GM19043 (cell line): ENCODE measurements at regions not wholly inside any gene's neighbourhood (a gene's known extent, or its start where the extent isn't known, plus 50 kb on each side); places are given as distances from the start of the nearest gene placed in this dataset.

Source experiments
- ATAC-seq: cut with Tn5 transposase; IDR thresholded peaks from one replicate; pipeline ENCODE4 v1.9.1; 2021; ENCODE audit warnings: low read depth; ENCODE audit not compliant: unreplicated experiment

- no peak for ATAC-seq
These were observed 1301.6 kb downstream of the UQCRFS1 start for GRCh38 chr19:27911122-27911898.

- no peak for ATAC-seq
These were observed 1303.1 kb downstream of the UQCRFS1 start for GRCh38 chr19:27909861-27910260.

GRCh38 chr19:27909185-27909840, 1303.6 kb downstream of the UQCRFS1 start:
- no peak for ATAC-seq

GRCh38 chr19:27906081-27906480, 1306.9 kb downstream of the UQCRFS1 start:
- ATAC-seq: no peak

- no peak for ATAC-seq
These were observed 1307.9 kb downstream of the UQCRFS1 start for GRCh38 chr19:27905074-27905473.

GRCh38 chr19:27901078-27901477, 1311.9 kb downstream of the UQCRFS1 start:
- ATAC-seq: no peak

- no peak for ATAC-seq
These were observed 1316.9 kb downstream of the UQCRFS1 start for GRCh38 chr19:27896091-27896490.

GRCh38 chr19:27894906-27895754, 1317.8 kb downstream of the UQCRFS1 start:
- no peak for ATAC-seq

- ATAC-seq: no peak
These were observed 1320.5 kb downstream of the UQCRFS1 start for GRCh38 chr19:27892500-27892899.

GRCh38 chr19:27891411-27891810, 1321.5 kb downstream of the UQCRFS1 start:
- no peak for ATAC-seq

GRCh38 chr19:27890696-27891095, 1322.3 kb downstream of the UQCRFS1 start:
- ATAC-seq: no peak

GRCh38 chr19:27890206-27890605, 1322.7 kb downstream of the UQCRFS1 start:
- ATAC-seq: no peak

- ATAC-seq: no peak
These were observed 1323.8 kb downstream of the UQCRFS1 start for GRCh38 chr19:27889156-27889555.

GRCh38 chr19:27887946-27888345, 1325.0 kb downstream of the UQCRFS1 start:
- no peak for ATAC-seq

- ATAC-seq: no peak
These were observed 1327.6 kb downstream of the UQCRFS1 start for GRCh38 chr19:27885359-27885758.

GRCh38 chr19:27884376-27884775, 1328.6 kb downstream of the UQCRFS1 start:
- ATAC-seq: no peak

- ATAC-seq: no peak
These were observed 1331.7 kb downstream of the UQCRFS1 start for GRCh38 chr19:27881213-27881612.

GRCh38 chr19:27876976-27877512, 1335.9 kb downstream of the UQCRFS1 start:
- no peak for ATAC-seq

- ATAC-seq: no peak
These were observed 1336.5 kb downstream of the UQCRFS1 start for GRCh38 chr19:27876489-27876888.

- no peak for ATAC-seq
These were observed 1340.6 kb downstream of the UQCRFS1 start for GRCh38 chr19:27872370-27872769.

GRCh38 chr19:27870293-27870692, 1342.7 kb downstream of the UQCRFS1 start:
- no peak for ATAC-seq
